ES-I3 (cell line): ENCODE measurements at regions not wholly inside any gene's neighbourhood (a gene's known extent, or its start where the extent isn't known, plus 50 kb on each side); places are given as distances from the start of the nearest gene placed in this dataset.

Source experiments
- H3K36me3 ChIP-seq: 2 replicates; pipeline ENCODE4 v1.6.1; 2013; ENCODE audit warnings: mild to moderate bottlenecking, low read length, control low read depth, moderate library complexity; ENCODE audit not compliant: insufficient read depth
- H3K4me1 ChIP-seq: 2 replicates; pipeline ENCODE4 v1.6.1; 2013; ENCODE audit warnings: mild to moderate bottlenecking, control low read depth, low read length; ENCODE audit not compliant: insufficient read depth
- H3K9ac ChIP-seq: 2 replicates; pipeline ENCODE4 v1.6.1; 2013; ENCODE audit warnings: low read depth, mild to moderate bottlenecking, low read length, moderate library complexity
- H3K9me3 ChIP-seq: 2 replicates; pipeline ENCODE4 v1.6.1; 2013; ENCODE audit warnings: mild to moderate bottlenecking, low read length, moderate library complexity; ENCODE audit not compliant: control insufficient read depth, insufficient read depth

GRCh38 chr3:124373524-124373923 is 356.7 kb upstream of the UMPS start:
- Histone ChIP-seq H3K36me3 (no peaks in the 10 kb centered on the region), H3K4me1 (peaks cover 14% of the 10 kb centered on the region), H3K9ac (no peak overlapping the region), H3K9me3 (0 out of 2 replicates have a peak, but pooled peaks cover 2% of the 10 kb centered on the region)

- Histone ChIP-seq H3K9ac (no peak overlapping the region), H3K4me1 (peaks cover 18% of the 10 kb centered on the region), H3K9me3 (0 out of 2 replicates have a peak, but pooled peaks cover 2% of the 10 kb centered on the region), H3K36me3 (no peaks in the 10 kb centered on the region)
Measured at GRCh38 chr3:124374583-124374982, 355.7 kb upstream of the UMPS start.

- no peaks in the 10 kb centered on the region for H3K36me3 ChIP-seq
- H3K9me3 ChIP-seq: no peaks in the 10 kb centered on the region
- peaks cover 34% of the 10 kb centered on the region for H3K4me1 ChIP-seq
- no peak overlapping the region for H3K9ac ChIP-seq
Measured at GRCh38 chr3:124381575-124382333, 348.5 kb upstream of the UMPS start.

- Histone ChIP-seq H3K9me3 (no peaks in the 10 kb centered on the region), H3K9ac (no peak overlapping the region), H3K4me1 (peaks cover 31% of the 10 kb centered on the region), H3K36me3 (no peaks in the 10 kb centered on the region)
Measured at GRCh38 chr3:124383051-124383450, 347.2 kb upstream of the UMPS start.

GRCh38 chr3:124383846-124384466 is 346.3 kb upstream of the UMPS start:
- no peaks in the 10 kb centered on the region for H3K36me3 ChIP-seq

GRCh38 chr3:124384527-124384926 is 345.7 kb upstream of the UMPS start:
- Histone ChIP-seq H3K9ac (no peak overlapping the region), H3K4me1 (peaks cover 28% of the 10 kb centered on the region), H3K36me3 (no peaks in the 10 kb centered on the region), H3K9me3 (no peaks in the 10 kb centered on the region)

More at GRCh38 chr3:124383846-124384466, 346.3 kb upstream of the UMPS start:
- peaks cover 31% of the 10 kb centered on the region for H3K4me1 ChIP-seq
- no peaks in the 10 kb centered on the region for H3K9me3 ChIP-seq
- no peak overlapping the region for H3K9ac ChIP-seq

GRCh38 chr3:124385996-124386395 is 344.3 kb upstream of the UMPS start:
- no peak overlapping the region for H3K9ac ChIP-seq
- peaks cover 19% of the 10 kb centered on the region for H3K4me1 ChIP-seq

GRCh38 chr3:124386996-124387595 is 343.2 kb upstream of the UMPS start:
- Histone ChIP-seq H3K36me3 (no peaks in the 10 kb centered on the region), H3K9ac (no peak overlapping the region), H3K9me3 (no peaks in the 10 kb centered on the region), H3K4me1 (peaks cover 19% of the 10 kb centered on the region)

More at GRCh38 chr3:124385996-124386395, 344.3 kb upstream of the UMPS start:
- Histone ChIP-seq H3K9me3 (no peaks in the 10 kb centered on the region), H3K36me3 (no peaks in the 10 kb centered on the region)

GRCh38 chr3:124391774-124392173 is 338.5 kb upstream of the UMPS start:
- H3K9me3 ChIP-seq: no peaks in the 10 kb centered on the region
- H3K9ac ChIP-seq: no peak overlapping the region
- H3K4me1 ChIP-seq: peaks cover 6% of the 10 kb centered on the region

GRCh38 chr3:124393340-124393739 is 336.9 kb upstream of the UMPS start:
- Histone ChIP-seq H3K9me3 (no peaks in the 10 kb centered on the region), H3K9ac (no peak overlapping the region), H3K36me3 (no peaks in the 10 kb centered on the region), H3K4me1 (peaks cover 6% of the 10 kb centered on the region)

More at GRCh38 chr3:124391774-124392173, 338.5 kb upstream of the UMPS start:
- no peaks in the 10 kb centered on the region for H3K36me3 ChIP-seq

GRCh38 chr3:124395162-124395561 is 335.1 kb upstream of the UMPS start:
- no peaks in the 10 kb centered on the region for H3K36me3 ChIP-seq

GRCh38 chr3:124395584-124396338 is 334.5 kb upstream of the UMPS start:
- Histone ChIP-seq H3K9me3 (no peaks in the 10 kb centered on the region), H3K36me3 (no peaks in the 10 kb centered on the region), H3K4me1 (peaks cover 6% of the 10 kb centered on the region), H3K9ac (no peak overlapping the region)

More at GRCh38 chr3:124395162-124395561, 335.1 kb upstream of the UMPS start:
- H3K4me1 ChIP-seq: peaks cover 6% of the 10 kb centered on the region
- no peaks in the 10 kb centered on the region for H3K9me3 ChIP-seq
- no peak overlapping the region for H3K9ac ChIP-seq

- Histone ChIP-seq H3K36me3 (no peaks in the 10 kb centered on the region), H3K9me3 (no peaks in the 10 kb centered on the region), H3K4me1 (peaks cover 6% of the 10 kb centered on the region), H3K9ac (no peak overlapping the region)
Measured at GRCh38 chr3:124396339-124396950, 333.8 kb upstream of the UMPS start.

GRCh38 chr3:124397088-124397487 is 333.2 kb upstream of the UMPS start:
- Histone ChIP-seq H3K9ac (no peak overlapping the region), H3K9me3 (no peaks in the 10 kb centered on the region), H3K36me3 (no peaks in the 10 kb centered on the region), H3K4me1 (peaks cover 6% of the 10 kb centered on the region)
